ENCODE measurements at regions not wholly inside any gene's neighbourhood (a gene's known extent, or its start where the extent isn't known, plus 50 kb on each side); places are given as distances from the start of the nearest gene placed in this dataset.

GRCh38 chr1:229984992-229985612 lies 81.9 kb upstream of the GALNT2 start:
- ATAC-seq = no peak
- Mint-ChIP-seq H3K4me3 (no peak overlapping the region), H3K9me3 (no peaks in the 10 kb centered on the region), H3K4me1 (no peaks in the 10 kb centered on the region), H3K36me3 (no peaks in the 10 kb centered on the region), H3K27ac (no peak overlapping the region)
- peak in 1 of 2 donors; percentile 29 for DNase-seq (ENCODE audit: low spot score in 2 of 2)

GRCh38 chr1:229985613-229986010 lies 81.4 kb upstream of the GALNT2 start:
- Mint-ChIP-seq H3K27ac (no peak overlapping the region), H3K36me3 (no peaks in the 10 kb centered on the region), H3K9me3 (no peaks in the 10 kb centered on the region), H3K4me1 (no peaks in the 10 kb centered on the region), H3K4me3 (no peak overlapping the region)
- no peak for ATAC-seq
- peak in 1 of 2 donors; percentile 18 for DNase-seq (ENCODE audit: low spot score in 2 of 2)

- H3K27ac Mint-ChIP-seq = no peak overlapping the region
- no peaks in the 10 kb centered on the region for H3K9me3 Mint-ChIP-seq
- ATAC-seq (no peak), DNase-seq (ENCODE audit: low spot score in 2 of 2) (peak in 1 of 2 donors; percentile 26)
- no peaks in the 10 kb centered on the region for H3K4me1 Mint-ChIP-seq
- H3K36me3 Mint-ChIP-seq = no peaks in the 10 kb centered on the region
- H3K4me3 Mint-ChIP-seq = no peak overlapping the region
These were observed 80.2 kb upstream of the GALNT2 start for GRCh38 chr1:229986737-229987337.

GRCh38 chr1:229987953-229988352 lies 79.1 kb upstream of the GALNT2 start:
- DNase-seq (ENCODE audit: low spot score in 2 of 2) (no peak), ATAC-seq (no peak)
- Mint-ChIP-seq H3K4me3 (no peak overlapping the region), H3K4me1 (no peaks in the 10 kb centered on the region), H3K36me3 (no peaks in the 10 kb centered on the region), H3K27ac (no peak overlapping the region), H3K9me3 (no peaks in the 10 kb centered on the region)

GRCh38 chr1:229988534-229988933 lies 78.5 kb upstream of the GALNT2 start:
- Mint-ChIP-seq H3K4me3 (no peak overlapping the region), H3K36me3 (no peaks in the 10 kb centered on the region), H3K9me3 (no peaks in the 10 kb centered on the region), H3K4me1 (no peaks in the 10 kb centered on the region), H3K27ac (no peak overlapping the region)
- peak in 1 of 2 donors; percentile 22 for DNase-seq (ENCODE audit: low spot score in 2 of 2)
- ATAC-seq = no peak

GRCh38 chr1:229989591-229990248 lies 77.3 kb upstream of the GALNT2 start:
- Mint-ChIP-seq H3K9me3 (no peaks in the 10 kb centered on the region), H3K36me3 (no peaks in the 10 kb centered on the region), H3K27ac (no peak overlapping the region), H3K4me3 (no peak overlapping the region), H3K4me1 (no peaks in the 10 kb centered on the region)
- ATAC-seq = no peak
- no peak for DNase-seq (ENCODE audit: low spot score in 2 of 2)

GRCh38 chr1:229990326-229990725 lies 76.7 kb upstream of the GALNT2 start:
- no peaks in the 10 kb centered on the region for H3K9me3 Mint-ChIP-seq
- no peak for ATAC-seq
- no peak overlapping the region for H3K27ac Mint-ChIP-seq

GRCh38 chr1:229991104-229991513 lies 75.9 kb upstream of the GALNT2 start:
- H3K4me3 Mint-ChIP-seq = no peak overlapping the region
- ATAC-seq (no peak), DNase-seq (ENCODE audit: low spot score in 2 of 2) (peak in 1 of 2 donors; percentile 32)
- H3K36me3 Mint-ChIP-seq = no peaks in the 10 kb centered on the region
- H3K27ac Mint-ChIP-seq = no peak overlapping the region
- no peaks in the 10 kb centered on the region for H3K9me3 Mint-ChIP-seq
- no peaks in the 10 kb centered on the region for H3K4me1 Mint-ChIP-seq

More at GRCh38 chr1:229990326-229990725, 76.7 kb upstream of the GALNT2 start:
- Mint-ChIP-seq H3K36me3 (no peaks in the 10 kb centered on the region), H3K4me1 (no peaks in the 10 kb centered on the region), H3K4me3 (no peak overlapping the region)
- DNase-seq (ENCODE audit: low spot score in 2 of 2) = peak in 1 of 2 donors; percentile 26

GRCh38 chr1:229991724-229992333 lies 75.2 kb upstream of the GALNT2 start:
- no peaks in the 10 kb centered on the region for H3K9me3 Mint-ChIP-seq
- no peaks in the 10 kb centered on the region for H3K4me1 Mint-ChIP-seq
- no peaks in the 10 kb centered on the region for H3K36me3 Mint-ChIP-seq
- no peak overlapping the region for H3K27ac Mint-ChIP-seq
- DNase-seq (ENCODE audit: low spot score in 2 of 2) (peak in 1 of 2 donors; percentile 28), ATAC-seq (no peak)
- no peak overlapping the region for H3K4me3 Mint-ChIP-seq

GRCh38 chr1:229993060-229993459 lies 74.0 kb upstream of the GALNT2 start:
- Mint-ChIP-seq H3K36me3 (no peaks in the 10 kb centered on the region), H3K27ac (no peak overlapping the region), H3K4me3 (no peak overlapping the region), H3K4me1 (no peaks in the 10 kb centered on the region), H3K9me3 (no peaks in the 10 kb centered on the region)
- ATAC-seq = no peak
- no peak for DNase-seq (ENCODE audit: low spot score in 2 of 2)

GRCh38 chr1:229993894-229994293 lies 73.1 kb upstream of the GALNT2 start:
- Mint-ChIP-seq H3K4me3 (no peak overlapping the region), H3K27ac (no peak overlapping the region), H3K4me1 (no peaks in the 10 kb centered on the region), H3K9me3 (no peaks in the 10 kb centered on the region), H3K36me3 (no peaks in the 10 kb centered on the region)
- ATAC-seq = no peak
- DNase-seq (ENCODE audit: low spot score in 2 of 2) = no peak

- H3K4me1 Mint-ChIP-seq = no peaks in the 10 kb centered on the region
- no peak overlapping the region for H3K27ac Mint-ChIP-seq
- DNase-seq (ENCODE audit: low spot score in 2 of 2) = no peak
- H3K9me3 Mint-ChIP-seq = no peaks in the 10 kb centered on the region
- no peaks in the 10 kb centered on the region for H3K36me3 Mint-ChIP-seq
- no peak for ATAC-seq
- H3K4me3 Mint-ChIP-seq = no peak overlapping the region
These were observed 67.9 kb upstream of the GALNT2 start for GRCh38 chr1:229999004-229999670.

- Mint-ChIP-seq H3K4me3 (no peak overlapping the region), H3K36me3 (no peaks in the 10 kb centered on the region), H3K4me1 (no peaks in the 10 kb centered on the region), H3K9me3 (no peaks in the 10 kb centered on the region), H3K27ac (no peak overlapping the region)
- ATAC-seq (no peak), DNase-seq (ENCODE audit: low spot score in 2 of 2) (no peak)
These were observed 66.4 kb upstream of the GALNT2 start for GRCh38 chr1:230000493-230001184.

GRCh38 chr1:230002164-230002803 lies 64.8 kb upstream of the GALNT2 start:
- Mint-ChIP-seq H3K27ac (no peak overlapping the region), H3K4me3 (no peak overlapping the region), H3K9me3 (no peaks in the 10 kb centered on the region), H3K36me3 (no peaks in the 10 kb centered on the region), H3K4me1 (no peaks in the 10 kb centered on the region)
- ATAC-seq (no peak), DNase-seq (ENCODE audit: low spot score in 2 of 2) (no peak)
